ENCODE measurements at regions not wholly inside any gene's neighbourhood (a gene's known extent, or its start where the extent isn't known, plus 50 kb on each side); places are given as distances from the start of the nearest gene placed in this dataset.
"Not testable (repeated sequence)": the region's sequence is repeated elsewhere in the genome, so short reads cannot be mapped to it uniquely, and the experiment has no call there.

- Histone ChIP-seq H3K79me2 (ENCODE audit: control insufficient read depth, insufficient read depth, low read length) (no peaks in the 10 kb centered on the region), H3K9me3 (ENCODE audit: control insufficient read depth, insufficient read depth, low read depth, low read length) (no peaks in the 10 kb centered on the region), H3K27me3 (ENCODE audit: control insufficient read depth, insufficient read depth, low read length) (no peaks in the 10 kb centered on the region), H4K20me1 (ENCODE audit: control insufficient read depth, extremely low read depth, insufficient read depth, low read length) (no peaks in the 10 kb centered on the region), H3K27ac (ENCODE audit: insufficient read depth, low read length) (no peak overlapping the region), H3K4me1 (ENCODE audit: control insufficient read depth, extremely low read depth, insufficient read depth, low read length) (no peaks in the 10 kb centered on the region), H3K4me2 (ENCODE audit: extremely low read depth, insufficient read depth, low read length) (no peak overlapping the region), H2AFZ (ENCODE audit: low read length) (no peak overlapping the region), H3K4me3 (replicated peaks in 1 of 4; ENCODE audit: control extremely low read depth in 1 of 4, insufficient read depth in 1 of 4, low read depth in 3 of 4, low read length in 4 of 4) (no peak overlapping the region), H3K9ac (ENCODE audit: insufficient read depth, low read length) (no peak overlapping the region), H3K36me3 (ENCODE audit: control insufficient read depth, insufficient read depth, low read length) (no peaks in the 10 kb centered on the region)
- no peak for DNase-seq (ENCODE audit: low read depth in 2 of 2)
- TF ChIP-seq CTCF (conservative IDR thresholded peaks at IDR 0.05 in 1 of 2, IDR thresholded peaks at IDR 0.05 in 1 of 2; ENCODE audit: low read depth in 1 of 2, low read length in 2 of 2), result no peak
- no peak for TF ChIP-seq EZH2 (IDR thresholded peaks at IDR 0.05; ENCODE audit: low read length, missing control alignments)
Observed at GRCh38 chrX:146006637-146007036, 189.0 kb downstream of the SLITRK2 start.

- H3K9ac ChIP-seq (ENCODE audit: insufficient read depth, low read length), result no peak overlapping the region
- H4K20me1 ChIP-seq (ENCODE audit: control insufficient read depth, extremely low read depth, insufficient read depth, low read length), result no peaks in the 10 kb centered on the region
- H3K27ac ChIP-seq (ENCODE audit: insufficient read depth, low read length), result no peak overlapping the region
- DNase-seq (ENCODE audit: low read depth in 2 of 2), result no peak
- H2AFZ ChIP-seq (ENCODE audit: low read length), result no peak overlapping the region
- H3K79me2 ChIP-seq (ENCODE audit: control insufficient read depth, insufficient read depth, low read length), result no peaks in the 10 kb centered on the region
- H3K36me3 ChIP-seq (ENCODE audit: control insufficient read depth, insufficient read depth, low read length), result no peaks in the 10 kb centered on the region
- no peaks in the 10 kb centered on the region for H3K27me3 ChIP-seq (ENCODE audit: control insufficient read depth, insufficient read depth, low read length)
- no peak for TF ChIP-seq CTCF (conservative IDR thresholded peaks at IDR 0.05 in 1 of 2, IDR thresholded peaks at IDR 0.05 in 1 of 2; ENCODE audit: low read depth in 1 of 2, low read length in 2 of 2)
- no peak for TF ChIP-seq EZH2 (IDR thresholded peaks at IDR 0.05; ENCODE audit: low read length, missing control alignments)
- H3K4me3 ChIP-seq (replicated peaks in 1 of 4; ENCODE audit: control extremely low read depth in 1 of 4, insufficient read depth in 1 of 4, low read depth in 3 of 4, low read length in 4 of 4), result no peak overlapping the region
- H3K9me3 ChIP-seq (ENCODE audit: control insufficient read depth, insufficient read depth, low read depth, low read length), result no peaks in the 10 kb centered on the region
- H3K4me1 ChIP-seq (ENCODE audit: control insufficient read depth, extremely low read depth, insufficient read depth, low read length), result no peaks in the 10 kb centered on the region
- no peak overlapping the region for H3K4me2 ChIP-seq (ENCODE audit: extremely low read depth, insufficient read depth, low read length)
Observed at GRCh38 chrX:146036000-146036399, 218.4 kb downstream of the SLITRK2 start.

- Histone ChIP-seq H3K36me3 (ENCODE audit: control insufficient read depth, insufficient read depth, low read length) (no peaks in the 10 kb centered on the region), H3K9me3 (ENCODE audit: control insufficient read depth, insufficient read depth, low read depth, low read length) (no peaks in the 10 kb centered on the region), H3K9ac (ENCODE audit: insufficient read depth, low read length) (no peak overlapping the region), H3K4me2 (ENCODE audit: extremely low read depth, insufficient read depth, low read length) (no peak overlapping the region), H3K27ac (ENCODE audit: insufficient read depth, low read length) (no peak overlapping the region), H3K79me2 (ENCODE audit: control insufficient read depth, insufficient read depth, low read length) (no peaks in the 10 kb centered on the region), H2AFZ (ENCODE audit: low read length) (no peak overlapping the region), H3K4me1 (ENCODE audit: control insufficient read depth, extremely low read depth, insufficient read depth, low read length) (no peaks in the 10 kb centered on the region), H4K20me1 (ENCODE audit: control insufficient read depth, extremely low read depth, insufficient read depth, low read length) (no peaks in the 10 kb centered on the region), H3K4me3 (replicated peaks in 1 of 4; ENCODE audit: control extremely low read depth in 1 of 4, insufficient read depth in 1 of 4, low read depth in 3 of 4, low read length in 4 of 4) (no peak overlapping the region), H3K27me3 (ENCODE audit: control insufficient read depth, insufficient read depth, low read length) (no peaks in the 10 kb centered on the region)
- TF ChIP-seq EZH2 (IDR thresholded peaks at IDR 0.05; ENCODE audit: low read length, missing control alignments) (no peak), CTCF (conservative IDR thresholded peaks at IDR 0.05 in 1 of 2, IDR thresholded peaks at IDR 0.05 in 1 of 2; ENCODE audit: low read depth in 1 of 2, low read length in 2 of 2) (no peak)
- no peak for DNase-seq (ENCODE audit: low read depth in 2 of 2)
Observed at GRCh38 chrX:146041741-146042140, 224.1 kb downstream of the SLITRK2 start.

GRCh38 chrX:146046011-146046715 lies 228.5 kb downstream of the SLITRK2 start:
- not testable (repeated sequence) for H3K4me2 ChIP-seq (ENCODE audit: extremely low read depth, insufficient read depth, low read length); H3K4me1 ChIP-seq (ENCODE audit: control insufficient read depth, extremely low read depth, insufficient read depth, low read length); H2AFZ ChIP-seq (ENCODE audit: low read length); H3K9me3 ChIP-seq (ENCODE audit: control insufficient read depth, insufficient read depth, low read depth, low read length); H3K27me3 ChIP-seq (ENCODE audit: control insufficient read depth, insufficient read depth, low read length); DNase-seq (ENCODE audit: low read depth in 2 of 2); H3K4me3 ChIP-seq (replicated peaks in 1 of 4; ENCODE audit: control extremely low read depth in 1 of 4, insufficient read depth in 1 of 4, low read depth in 3 of 4, low read length in 4 of 4); H3K79me2 ChIP-seq (ENCODE audit: control insufficient read depth, insufficient read depth, low read length); H3K9ac ChIP-seq (ENCODE audit: insufficient read depth, low read length); H4K20me1 ChIP-seq (ENCODE audit: control insufficient read depth, extremely low read depth, insufficient read depth, low read length); H3K27ac ChIP-seq (ENCODE audit: insufficient read depth, low read length); H3K36me3 ChIP-seq (ENCODE audit: control insufficient read depth, insufficient read depth, low read length)

- not testable (repeated sequence) for H3K4me2 ChIP-seq (ENCODE audit: extremely low read depth, insufficient read depth, low read length); H3K4me1 ChIP-seq (ENCODE audit: control insufficient read depth, extremely low read depth, insufficient read depth, low read length); H3K36me3 ChIP-seq (ENCODE audit: control insufficient read depth, insufficient read depth, low read length); H3K9me3 ChIP-seq (ENCODE audit: control insufficient read depth, insufficient read depth, low read depth, low read length); H4K20me1 ChIP-seq (ENCODE audit: control insufficient read depth, extremely low read depth, insufficient read depth, low read length); H3K4me3 ChIP-seq (replicated peaks in 1 of 4; ENCODE audit: control extremely low read depth in 1 of 4, insufficient read depth in 1 of 4, low read depth in 3 of 4, low read length in 4 of 4); H3K27me3 ChIP-seq (ENCODE audit: control insufficient read depth, insufficient read depth, low read length); H3K27ac ChIP-seq (ENCODE audit: insufficient read depth, low read length); H2AFZ ChIP-seq (ENCODE audit: low read length); H3K9ac ChIP-seq (ENCODE audit: insufficient read depth, low read length); H3K79me2 ChIP-seq (ENCODE audit: control insufficient read depth, insufficient read depth, low read length); DNase-seq (ENCODE audit: low read depth in 2 of 2)
Observed at GRCh38 chrX:146049568-146049967, 231.9 kb downstream of the SLITRK2 start.

Data from fibroblast of lung (primary cell).